HL-60 (cell line): ENCODE measurements at regions not wholly inside any gene's neighbourhood (a gene's known extent, or its start where the extent isn't known, plus 50 kb on each side); places are given as distances from the start of the nearest gene placed in this dataset.

Experiments
- POLR2AphosphoS5 ChIP-seq: IDR thresholded peaks from 2 replicates; pipeline ENCODE4 v1.6.1; 2012; ENCODE audit warnings: low read depth
- TF ChIP-seq, protein P1 (sequence below): IDR thresholded peaks from one replicate; pipeline ENCODE4 v1.5.1; 2011; ENCODE audit warnings: low read length, control low read depth, inconsistent platforms; ENCODE audit not compliant: insufficient read depth

DNA sequence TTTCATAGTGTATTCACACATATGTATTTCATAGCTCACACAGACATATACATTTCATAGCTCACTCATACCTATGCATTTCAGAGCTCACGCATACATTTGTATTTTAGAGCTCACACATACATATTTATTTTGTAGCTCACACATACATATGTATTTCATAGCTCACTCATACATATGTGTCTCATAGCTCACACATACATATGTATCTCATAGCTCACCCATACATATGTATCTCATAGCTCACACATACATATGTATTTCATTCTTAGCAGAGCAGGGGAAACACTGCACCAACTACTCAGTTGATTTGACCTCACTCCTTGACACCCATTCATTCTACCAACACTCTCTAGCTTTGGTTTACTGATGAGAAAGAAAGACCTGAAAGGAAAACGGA is 713.6 kb downstream of the QKI start:
- TF ChIP-seq, protein P1, sequence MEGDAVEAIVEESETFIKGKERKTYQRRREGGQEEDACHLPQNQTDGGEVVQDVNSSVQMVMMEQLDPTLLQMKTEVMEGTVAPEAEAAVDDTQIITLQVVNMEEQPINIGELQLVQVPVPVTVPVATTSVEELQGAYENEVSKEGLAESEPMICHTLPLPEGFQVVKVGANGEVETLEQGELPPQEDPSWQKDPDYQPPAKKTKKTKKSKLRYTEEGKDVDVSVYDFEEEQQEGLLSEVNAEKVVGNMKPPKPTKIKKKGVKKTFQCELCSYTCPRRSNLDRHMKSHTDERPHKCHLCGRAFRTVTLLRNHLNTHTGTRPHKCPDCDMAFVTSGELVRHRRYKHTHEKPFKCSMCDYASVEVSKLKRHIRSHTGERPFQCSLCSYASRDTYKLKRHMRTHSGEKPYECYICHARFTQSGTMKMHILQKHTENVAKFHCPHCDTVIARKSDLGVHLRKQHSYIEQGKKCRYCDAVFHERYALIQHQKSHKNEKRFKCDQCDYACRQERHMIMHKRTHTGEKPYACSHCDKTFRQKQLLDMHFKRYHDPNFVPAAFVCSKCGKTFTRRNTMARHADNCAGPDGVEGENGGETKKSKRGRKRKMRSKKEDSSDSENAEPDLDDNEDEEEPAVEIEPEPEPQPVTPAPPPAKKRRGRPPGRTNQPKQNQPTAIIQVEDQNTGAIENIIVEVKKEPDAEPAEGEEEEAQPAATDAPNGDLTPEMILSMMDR, result no peak
- TF ChIP-seq POLR2AphosphoS5, result no peak
